ENCODE measurements at regions not wholly inside any gene's neighbourhood (a gene's known extent, or its start where the extent isn't known, plus 50 kb on each side); places are given as distances from the start of the nearest gene placed in this dataset.

GRCh38 chr18:52277785-52278184, 62.2 kb upstream of the DCC start:
- Histone ChIP-seq H3K27ac (ENCODE audit: insufficient read length, low read depth, low read length) (no peak overlapping the region), H2BK5ac (ENCODE audit: insufficient read length, low read length) (no peak overlapping the region), H3K79me1 (ENCODE audit: insufficient read depth, low read depth, low read length, poor library complexity, severe bottlenecking) (no peaks in the 10 kb centered on the region), H3K4me1 (ENCODE audit: insufficient read depth, low read length) (no peaks in the 10 kb centered on the region), H2BK15ac (ENCODE audit: low read depth, low read length) (no peak overlapping the region), H2AFZ (ENCODE audit: low read length) (no peak overlapping the region), H2AK5ac (ENCODE audit: insufficient read length, low read length) (no peak overlapping the region), H3K4ac (ENCODE audit: low read depth, low read length) (no peak overlapping the region), H4K91ac (ENCODE audit: insufficient read length, low read depth, low read length) (no peak overlapping the region), H2BK20ac (ENCODE audit: low read depth, low read length, poor library complexity, severe bottlenecking) (no peak overlapping the region), H4K20me1 (ENCODE audit: control insufficient read depth, insufficient read depth, insufficient read length) (no peaks in the 10 kb centered on the region), H4K8ac (replicated peaks; ENCODE audit: insufficient read length, low read depth, low read length) (no peak overlapping the region), H3K9ac (ENCODE audit: extremely low read depth, insufficient read length, low read length) (no peak overlapping the region), H3K23ac (ENCODE audit: insufficient read length, low read depth, low read length) (no peak overlapping the region), H2BK12ac (ENCODE audit: insufficient read length, low read depth, low read length) (no peak overlapping the region), H3K14ac (ENCODE audit: insufficient read depth, low read length) (no peak overlapping the region), H3K18ac (ENCODE audit: insufficient read length, low read depth, low read length) (no peak overlapping the region), H3K79me2 (ENCODE audit: insufficient read depth, low read length) (no peaks in the 10 kb centered on the region), H3K4me2 (ENCODE audit: insufficient read depth, insufficient read length, low read length) (no peak overlapping the region), H3K23me2 (ENCODE audit: insufficient read length, low read depth, low read length, poor library complexity, severe bottlenecking) (no peaks in the 10 kb centered on the region), H4K5ac (ENCODE audit: insufficient read length, low read depth, low read length) (no peak overlapping the region), H2BK120ac (ENCODE audit: low read depth, low read length, poor library complexity, severe bottlenecking) (no peak overlapping the region), H3K9me3 (ENCODE audit: control insufficient read depth, low read depth, low read length) (no peaks in the 10 kb centered on the region), H3K27me3 (ENCODE audit: insufficient read depth, low read length) (no peaks in the 10 kb centered on the region), H3K56ac (ENCODE audit: insufficient read length, low read depth, low read length) (no peak overlapping the region), H3T11ph (ENCODE audit: low read length) (no peak overlapping the region)
- TF ChIP-seq, protein P1, sequence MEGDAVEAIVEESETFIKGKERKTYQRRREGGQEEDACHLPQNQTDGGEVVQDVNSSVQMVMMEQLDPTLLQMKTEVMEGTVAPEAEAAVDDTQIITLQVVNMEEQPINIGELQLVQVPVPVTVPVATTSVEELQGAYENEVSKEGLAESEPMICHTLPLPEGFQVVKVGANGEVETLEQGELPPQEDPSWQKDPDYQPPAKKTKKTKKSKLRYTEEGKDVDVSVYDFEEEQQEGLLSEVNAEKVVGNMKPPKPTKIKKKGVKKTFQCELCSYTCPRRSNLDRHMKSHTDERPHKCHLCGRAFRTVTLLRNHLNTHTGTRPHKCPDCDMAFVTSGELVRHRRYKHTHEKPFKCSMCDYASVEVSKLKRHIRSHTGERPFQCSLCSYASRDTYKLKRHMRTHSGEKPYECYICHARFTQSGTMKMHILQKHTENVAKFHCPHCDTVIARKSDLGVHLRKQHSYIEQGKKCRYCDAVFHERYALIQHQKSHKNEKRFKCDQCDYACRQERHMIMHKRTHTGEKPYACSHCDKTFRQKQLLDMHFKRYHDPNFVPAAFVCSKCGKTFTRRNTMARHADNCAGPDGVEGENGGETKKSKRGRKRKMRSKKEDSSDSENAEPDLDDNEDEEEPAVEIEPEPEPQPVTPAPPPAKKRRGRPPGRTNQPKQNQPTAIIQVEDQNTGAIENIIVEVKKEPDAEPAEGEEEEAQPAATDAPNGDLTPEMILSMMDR (conservative IDR thresholded peaks at IDR 0.05), result no peak
- no CpG with 5 or more reads among the region's 2 CpGs for WGBS (ENCODE audit: extremely low coverage, insufficient read length, low lambda C conversion rate)
- H3K27me3 Mint-ChIP-seq (ENCODE audit: low read depth), result no peaks in the 10 kb centered on the region
- H3K4me3 Mint-ChIP-seq, result no peak overlapping the region
- no peaks in the 10 kb centered on the region for H3K36me3 Mint-ChIP-seq (ENCODE audit: insufficient read depth in 1 of 3, low read depth in 3 of 3)
- H3K9me3 Mint-ChIP-seq, result no peaks in the 10 kb centered on the region
- H3K4me1 Mint-ChIP-seq, result peaks cover 6% of the 10 kb centered on the region in 2 experiments; a peak in 3 of 4 replicates
- DNase-seq, result no peak
- H3K27ac Mint-ChIP-seq, result no peak overlapping the region
